ENCODE measurements at regions not wholly inside any gene's neighbourhood (a gene's known extent, or its start where the extent isn't known, plus 50 kb on each side); places are given as distances from the start of the nearest gene placed in this dataset.

- Histone ChIP-seq H3K4me2 (ENCODE audit: low read length) (no peak overlapping the region), H3K79me2 (ENCODE audit: low read length) (no peaks in the 10 kb centered on the region), H3K36me3 (replicated peaks; ENCODE audit: low read depth, low read length) (no peaks in the 10 kb centered on the region), H3K9ac (ENCODE audit: low read length) (no peak overlapping the region), H3K4me3 (ENCODE audit: low read length) (no peak overlapping the region), H2AFZ (ENCODE audit: low read depth, low read length) (no peak overlapping the region), H3K27ac (ENCODE audit: low read length) (no peak overlapping the region), H4K20me1 (ENCODE audit: insufficient read depth, low read length) (no peaks in the 10 kb centered on the region), H3K9me3 (ENCODE audit: insufficient read depth, low read length) (no peaks in the 10 kb centered on the region), H3K27me3 (ENCODE audit: low read depth, low read length) (no peaks in the 10 kb centered on the region), H3K4me1 (ENCODE audit: low read length) (no peaks in the 10 kb centered on the region)
- TF ChIP-seq CTCF (IDR thresholded peaks at IDR 0.05; ENCODE audit: low read depth, low read length) (no peak), EZH2phosphoT487 (IDR thresholded peaks at IDR 0.05; ENCODE audit: low read depth) (no peak)
Observed at GRCh38 chr7:68697796-68698280, 900.4 kb upstream of the AUTS2 start.

- Histone ChIP-seq H3K4me1 (ENCODE audit: low read length) (no peaks in the 10 kb centered on the region), H3K4me2 (ENCODE audit: low read length) (no peak overlapping the region), H3K9ac (ENCODE audit: low read length) (no peak overlapping the region), H3K4me3 (ENCODE audit: low read length) (no peak overlapping the region), H3K27ac (ENCODE audit: low read length) (no peak overlapping the region), H3K79me2 (ENCODE audit: low read length) (no peaks in the 10 kb centered on the region), H3K27me3 (ENCODE audit: low read depth, low read length) (no peaks in the 10 kb centered on the region), H2AFZ (ENCODE audit: low read depth, low read length) (no peak overlapping the region), H3K9me3 (ENCODE audit: insufficient read depth, low read length) (no peaks in the 10 kb centered on the region), H4K20me1 (ENCODE audit: insufficient read depth, low read length) (no peaks in the 10 kb centered on the region), H3K36me3 (replicated peaks; ENCODE audit: low read depth, low read length) (no peaks in the 10 kb centered on the region)
- TF ChIP-seq CTCF (IDR thresholded peaks at IDR 0.05; ENCODE audit: low read depth, low read length) (no peak), EZH2phosphoT487 (IDR thresholded peaks at IDR 0.05; ENCODE audit: low read depth) (no peak)
Observed at GRCh38 chr7:68699090-68699711, 899.1 kb upstream of the AUTS2 start.

GRCh38 chr7:68700414-68700813 lies 897.9 kb upstream of the AUTS2 start:
- no peaks in the 10 kb centered on the region for H3K4me1 ChIP-seq (ENCODE audit: low read length)
- H3K27ac ChIP-seq (ENCODE audit: low read length) = no peak overlapping the region

GRCh38 chr7:68706291-68706690 lies 892.0 kb upstream of the AUTS2 start:
- no peaks in the 10 kb centered on the region for H3K36me3 ChIP-seq (replicated peaks; ENCODE audit: low read depth, low read length)
- H3K4me2 ChIP-seq (ENCODE audit: low read length) = no peak overlapping the region
- H3K4me1 ChIP-seq (ENCODE audit: low read length) = no peaks in the 10 kb centered on the region
- no peaks in the 10 kb centered on the region for H3K27me3 ChIP-seq (ENCODE audit: low read depth, low read length)
- no peaks in the 10 kb centered on the region for H3K9me3 ChIP-seq (ENCODE audit: insufficient read depth, low read length)
- no peak overlapping the region for H2AFZ ChIP-seq (ENCODE audit: low read depth, low read length)
- no peaks in the 10 kb centered on the region for H3K79me2 ChIP-seq (ENCODE audit: low read length)
- no peak overlapping the region for H3K4me3 ChIP-seq (ENCODE audit: low read length)
- no peaks in the 10 kb centered on the region for H4K20me1 ChIP-seq (ENCODE audit: insufficient read depth, low read length)
- H3K27ac ChIP-seq (ENCODE audit: low read length) = no peak overlapping the region
- H3K9ac ChIP-seq (ENCODE audit: low read length) = no peak overlapping the region
- TF ChIP-seq CTCF (IDR thresholded peaks at IDR 0.05; ENCODE audit: low read depth, low read length) (no peak), EZH2phosphoT487 (IDR thresholded peaks at IDR 0.05; ENCODE audit: low read depth) (no peak)

More at GRCh38 chr7:68700414-68700813, 897.9 kb upstream of the AUTS2 start:
- Histone ChIP-seq H3K9ac (ENCODE audit: low read length) (no peak overlapping the region), H3K4me3 (ENCODE audit: low read length) (no peak overlapping the region), H2AFZ (ENCODE audit: low read depth, low read length) (no peak overlapping the region), H4K20me1 (ENCODE audit: insufficient read depth, low read length) (no peaks in the 10 kb centered on the region), H3K9me3 (ENCODE audit: insufficient read depth, low read length) (no peaks in the 10 kb centered on the region), H3K27me3 (ENCODE audit: low read depth, low read length) (no peaks in the 10 kb centered on the region), H3K4me2 (ENCODE audit: low read length) (no peak overlapping the region), H3K79me2 (ENCODE audit: low read length) (no peaks in the 10 kb centered on the region), H3K36me3 (replicated peaks; ENCODE audit: low read depth, low read length) (no peaks in the 10 kb centered on the region)
- TF ChIP-seq EZH2phosphoT487 (IDR thresholded peaks at IDR 0.05; ENCODE audit: low read depth) (no peak), CTCF (IDR thresholded peaks at IDR 0.05; ENCODE audit: low read depth, low read length) (no peak)

Data from OCI-LY3 (cell line).